CD14-positive monocyte (primary cell): ENCODE measurements at regions not wholly inside any gene's neighbourhood (a gene's known extent, or its start where the extent isn't known, plus 50 kb on each side); places are given as distances from the start of the nearest gene placed in this dataset.

Source experiments
- DNase-seq, 3 donors: peaks; one replicate each; pipeline ENCODE4 v3.0.0-alpha.2; 2011 to 2022
- H2AFZ ChIP-seq: 2 replicates; pipeline ENCODE4 v1.6.0; 2012; ENCODE audit warnings: mild to moderate bottlenecking, low read depth, low read length, inconsistent platforms; ENCODE audit not compliant: insufficient read depth, poor library complexity, severe bottlenecking
- H3K27ac ChIP-seq, 2 donors: 1 replicate in 1 of 2; 2 replicates in 1 of 2; pipeline ENCODE4 v1.5.1; 2012 to 2013; ENCODE audit warnings: low read length in 2 of 2, control low read depth in 1 of 2, inconsistent platforms in 1 of 2, low read depth in 1 of 2, mild to moderate bottlenecking in 1 of 2
- H3K27me3 ChIP-seq, 2 donors: one replicate each; pipeline versions ENCODE4 v1.6.0 to v1.6.1; 2011 to 2013; ENCODE audit warnings: low read length in 2 of 2; ENCODE audit not compliant: control insufficient read depth in 2 of 2, insufficient read depth in 2 of 2
- H3K36me3 ChIP-seq, 2 donors: replicated peaks in 1 of 2; 1 replicate in 1 of 2; 2 replicates in 1 of 2; pipeline versions ENCODE4 v1.5.1 to v1.6.1; 2012 to 2013; ENCODE audit warnings: low read length in 2 of 2, control low read depth in 1 of 2, inconsistent platforms in 1 of 2, mild to moderate bottlenecking in 1 of 2; ENCODE audit not compliant: insufficient read depth in 2 of 2, control insufficient read depth in 1 of 2
- H3K4me1 ChIP-seq, 2 donors: 1 replicate in 1 of 2; 2 replicates in 1 of 2; pipeline versions ENCODE4 v1.5.1 to v1.6.1; 2012 to 2013; ENCODE audit warnings: low read length in 2 of 2, control low read depth in 1 of 2, inconsistent platforms in 1 of 2, mild to moderate bottlenecking in 1 of 2, moderate library complexity in 1 of 2; ENCODE audit not compliant: insufficient read depth in 2 of 2, control insufficient read depth in 1 of 2
- H3K4me2 ChIP-seq: replicated peaks from 2 replicates; pipeline ENCODE3; 2012; ENCODE audit warnings: low read length, moderate library complexity, mild to moderate bottlenecking; ENCODE audit not compliant: poor library complexity, severe bottlenecking; ENCODE audit errors: extremely low read depth
- H3K4me3 ChIP-seq, 3 experiments: fragments of 200-600 bp in 1 of 3; sonication (generic) in 1 of 3; replicated peaks in 1 of 3; 1 replicate in 2 of 3; 2 replicates in 1 of 3; pipeline ENCODE4 v1.5.1; 2011 to 2013; ENCODE audit warnings: low read length in 3 of 3, mild to moderate bottlenecking in 3 of 3, control low read depth in 2 of 3, low read depth in 2 of 3, inconsistent platforms in 1 of 3, moderate library complexity in 1 of 3
- H3K79me2 ChIP-seq: 2 replicates; pipeline ENCODE4 v1.6.0; 2012; ENCODE audit warnings: mild to moderate bottlenecking, control low read depth, inconsistent platforms, low read length, moderate library complexity; ENCODE audit not compliant: insufficient read depth
- H3K9ac ChIP-seq: 2 replicates; pipeline ENCODE4 v1.6.0; 2017; ENCODE audit warnings: low read length, mild to moderate bottlenecking; ENCODE audit not compliant: insufficient read depth, poor library complexity, severe bottlenecking
- H3K9me3 ChIP-seq, 2 donors: replicated peaks in 1 of 2; 1 replicate in 1 of 2; 2 replicates in 1 of 2; pipeline versions ENCODE4 v1.5.1 to v1.6.1; 2012 to 2013; ENCODE audit warnings: low read length in 2 of 2, control low read depth in 1 of 2; ENCODE audit not compliant: control insufficient read depth in 1 of 2, insufficient read depth in 1 of 2
- H4K20me1 ChIP-seq: 2 replicates; pipeline ENCODE4 v1.6.0; 2012; ENCODE audit warnings: mild to moderate bottlenecking, low read length, control low read depth, moderate library complexity; ENCODE audit not compliant: insufficient read depth
- H3K27ac Mint-ChIP-seq, 7 donors: one replicate each; pipeline ENCODE4 v1.8.0; 2020; ENCODE audit warnings: mild to moderate bottlenecking in 7 of 7, mixed read lengths in 7 of 7, moderate library complexity in 6 of 7, inconsistent platforms in 2 of 7
- H3K27me3 Mint-ChIP-seq, 3 donors: one replicate each; pipeline ENCODE4 v1.8.0; 2021 to 2022; ENCODE audit warnings: low read depth in 3 of 3, mild to moderate bottlenecking in 3 of 3, mixed read lengths in 3 of 3, moderate library complexity in 3 of 3, inconsistent platforms in 1 of 3
- H3K36me3 Mint-ChIP-seq, 2 donors: one replicate each; pipeline ENCODE4 v1.8.0; 2020; ENCODE audit warnings: mixed read lengths in 2 of 2, inconsistent platforms in 1 of 2, mild to moderate bottlenecking in 1 of 2
- H3K4me1 Mint-ChIP-seq: one replicate; pipeline ENCODE4 v1.8.0; 2020; ENCODE audit warnings: mild to moderate bottlenecking, mixed read lengths
- H3K4me3 Mint-ChIP-seq, 2 donors: one replicate each; pipeline ENCODE4 v1.8.0; 2020; ENCODE audit warnings: mild to moderate bottlenecking in 2 of 2, mixed read lengths in 2 of 2, moderate library complexity in 1 of 2
- H3K9me3 Mint-ChIP-seq, 7 donors: one replicate each; pipeline ENCODE4 v1.8.0; 2020 to 2022; ENCODE audit warnings: mixed read lengths in 7 of 7, mild to moderate bottlenecking in 6 of 7, moderate library complexity in 6 of 7, inconsistent platforms in 2 of 7
- WGBS: methylation state at CpG from one replicate; pipeline ENCODE4 v1.1.5; 2013; ENCODE audit warnings: missing lambda C conversion rate; ENCODE audit not compliant: insufficient coverage; 5-methylcytosine and 5-hydroxymethylcytosine counted together
- intact Hi-C, 2 donors: fragments of 100-400 bp; cut with micrococcal nuclease; formaldehyde crosslinking; loops; one replicate each; pipeline versions ENCODE4 v1.15.0 to v1.15.1; 2023
- TF ChIP-seq, protein P1 (sequence below): fragments of 200-600 bp; IDR thresholded peaks from one replicate; pipeline ENCODE4 v1.8.0; 2022; ENCODE audit warnings: antibody characterized with exemption, mild to moderate bottlenecking

DNA sequence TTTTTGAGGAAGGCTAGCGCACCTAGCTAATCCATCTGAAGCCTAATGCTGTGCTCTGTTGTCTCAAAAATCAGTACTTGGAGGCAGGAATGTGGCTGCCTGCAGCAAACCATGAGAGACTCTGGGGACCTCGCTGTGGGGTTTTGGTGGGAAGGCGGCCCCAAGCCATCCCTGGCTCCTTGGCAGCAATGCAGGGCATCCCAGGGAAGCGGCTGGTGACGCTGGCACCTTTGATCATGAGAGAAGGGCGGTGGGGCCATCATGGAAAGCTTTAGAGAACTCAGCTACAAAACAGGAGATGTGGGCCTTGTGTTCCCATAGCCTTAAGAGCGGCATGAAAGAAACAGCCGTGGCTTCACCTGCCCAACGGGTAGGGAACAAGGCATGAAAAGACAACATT, 101.1 kb upstream of the SFSWAP start:
- H3K9me3 ChIP-seq, result no peaks in the 10 kb centered on the region
- Mint-ChIP-seq H3K27me3 (peaks cover 3 to 8% (median 8%) of the 10 kb centered on the region in 3 donors), H3K9me3 (no peaks in the 10 kb centered on the region), H3K27ac (peak overlapping the region in 1 of 7 donors; percentile 14), H3K36me3 (peaks cover 0 to 3% of the 10 kb centered on the region in 2 donors), H3K4me3 (no peak overlapping the region), H3K4me1 (peaks cover 46% of the 10 kb centered on the region)
- no peak overlapping the region for H3K9ac ChIP-seq
- H2AFZ ChIP-seq, result no peak overlapping the region
- no peaks in the 10 kb centered on the region for H3K79me2 ChIP-seq
- DNase-seq, result no peak
- no peak overlapping the region for H3K27ac ChIP-seq
- H3K36me3 ChIP-seq, result no peaks in the 10 kb centered on the region
- H3K4me3 ChIP-seq, result no peak overlapping the region
- no peaks in the 10 kb centered on the region for H4K20me1 ChIP-seq
- H3K4me1 ChIP-seq, result peaks cover 40 to 46% of the 10 kb centered on the region in 2 donors
- H3K4me2 ChIP-seq, result no peak overlapping the region
- no peaks in the 10 kb centered on the region for H3K27me3 ChIP-seq
- TF ChIP-seq, protein P1, sequence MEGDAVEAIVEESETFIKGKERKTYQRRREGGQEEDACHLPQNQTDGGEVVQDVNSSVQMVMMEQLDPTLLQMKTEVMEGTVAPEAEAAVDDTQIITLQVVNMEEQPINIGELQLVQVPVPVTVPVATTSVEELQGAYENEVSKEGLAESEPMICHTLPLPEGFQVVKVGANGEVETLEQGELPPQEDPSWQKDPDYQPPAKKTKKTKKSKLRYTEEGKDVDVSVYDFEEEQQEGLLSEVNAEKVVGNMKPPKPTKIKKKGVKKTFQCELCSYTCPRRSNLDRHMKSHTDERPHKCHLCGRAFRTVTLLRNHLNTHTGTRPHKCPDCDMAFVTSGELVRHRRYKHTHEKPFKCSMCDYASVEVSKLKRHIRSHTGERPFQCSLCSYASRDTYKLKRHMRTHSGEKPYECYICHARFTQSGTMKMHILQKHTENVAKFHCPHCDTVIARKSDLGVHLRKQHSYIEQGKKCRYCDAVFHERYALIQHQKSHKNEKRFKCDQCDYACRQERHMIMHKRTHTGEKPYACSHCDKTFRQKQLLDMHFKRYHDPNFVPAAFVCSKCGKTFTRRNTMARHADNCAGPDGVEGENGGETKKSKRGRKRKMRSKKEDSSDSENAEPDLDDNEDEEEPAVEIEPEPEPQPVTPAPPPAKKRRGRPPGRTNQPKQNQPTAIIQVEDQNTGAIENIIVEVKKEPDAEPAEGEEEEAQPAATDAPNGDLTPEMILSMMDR, result no peak
- intact Hi-C loops, result loop anchor here in 1 of 2 donors (10.0 kb wide), 1 partner anchor 105 kb away; the partner anchor contains the start of gene SFSWAP
- 98% methylated on average over 9 of the region's 9 CpGs for WGBS

DNA sequence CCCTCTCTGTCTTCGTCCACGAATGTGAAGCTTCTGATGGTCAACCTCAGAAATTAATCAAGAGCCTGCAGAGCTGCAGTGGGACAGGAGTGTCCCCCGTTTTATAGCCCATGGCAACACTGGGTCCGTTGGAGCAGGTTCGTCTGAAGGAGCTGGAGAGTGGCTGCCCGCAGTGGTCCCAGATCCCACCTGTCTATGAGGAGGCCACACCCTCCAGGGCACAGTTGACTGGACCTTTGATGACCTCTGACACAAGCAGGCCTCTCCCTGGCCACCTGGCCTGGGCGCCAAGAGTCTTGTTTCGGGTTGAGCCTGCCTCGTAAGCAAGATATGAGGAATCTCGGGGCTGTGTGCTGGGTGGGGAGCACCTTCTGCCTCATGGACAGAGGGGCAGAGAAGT, 100.7 kb upstream of the SFSWAP start:
- Histone ChIP-seq H4K20me1 (no peaks in the 10 kb centered on the region), H3K4me3 (no peak overlapping the region), H2AFZ (no peak overlapping the region), H3K27ac (no peak overlapping the region), H3K36me3 (no peaks in the 10 kb centered on the region), H3K9ac (no peak overlapping the region), H3K79me2 (no peaks in the 10 kb centered on the region), H3K4me2 (no peak overlapping the region), H3K27me3 (no peaks in the 10 kb centered on the region), H3K4me1 (peaks cover 36 to 42% of the 10 kb centered on the region in 2 donors), H3K9me3 (no peaks in the 10 kb centered on the region)
- Mint-ChIP-seq H3K27me3 (peaks cover 3 to 10% (median 6%) of the 10 kb centered on the region in 3 donors), H3K4me3 (no peak overlapping the region), H3K36me3 (peaks cover 0 to 3% of the 10 kb centered on the region in 2 donors), H3K9me3 (peaks cover 0 to 3% (median 0%) of the 10 kb centered on the region in 7 donors), H3K4me1 (peaks cover 42% of the 10 kb centered on the region), H3K27ac (no peak overlapping the region)
- WGBS, result 87% methylated on average over 10 of the region's 10 CpGs
- TF ChIP-seq, protein P1, result no peak
- intact Hi-C loops, result no loop called here
- DNase-seq, result no peak
